ENCODE measurements at regions not wholly inside any gene's neighbourhood (a gene's known extent, or its start where the extent isn't known, plus 50 kb on each side); places are given as distances from the start of the nearest gene placed in this dataset.

- H3K27ac Mint-ChIP-seq, result no peak overlapping the region
- H3K4me3 Mint-ChIP-seq, result no peak overlapping the region
- no peaks in the 10 kb centered on the region for H3K4me1 Mint-ChIP-seq (ENCODE audit: unreplicated experiment)
- TF ChIP-seq CTCF (conservative IDR thresholded peaks at IDR 0.05), result no peak
- DNase-seq (ENCODE audit: extremely low spot score, unreplicated experiment), result no peak
- no peaks in the 10 kb centered on the region for H3K9me3 Mint-ChIP-seq
- H3K36me3 Mint-ChIP-seq, result no peaks in the 10 kb centered on the region
- H3K27me3 Mint-ChIP-seq, result peaks cover 6% of the 10 kb centered on the region
Observed at GRCh38 chr16:74232806-74233465, 63.7 kb upstream of the PSMD7 start.

GRCh38 chr16:74230126-74230525 lies 66.5 kb upstream of the PSMD7 start:
- Mint-ChIP-seq H3K4me1 (ENCODE audit: unreplicated experiment) (peaks cover 16% of the 10 kb centered on the region), H3K36me3 (no peaks in the 10 kb centered on the region), H3K9me3 (no peaks in the 10 kb centered on the region), H3K27ac (no peak overlapping the region), H3K4me3 (no peak overlapping the region), H3K27me3 (peaks cover 6% of the 10 kb centered on the region)
- no peak for DNase-seq (ENCODE audit: extremely low spot score, unreplicated experiment)
- TF ChIP-seq CTCF (conservative IDR thresholded peaks at IDR 0.05), result no peak

GRCh38 chr16:74226338-74226954 lies 70.2 kb upstream of the PSMD7 start:
- peak; percentile 80 for TF ChIP-seq CTCF (conservative IDR thresholded peaks at IDR 0.05)
- H3K27ac Mint-ChIP-seq, result no peak overlapping the region
- peaks cover 6% of the 10 kb centered on the region for H3K27me3 Mint-ChIP-seq
- no peak for DNase-seq (ENCODE audit: extremely low spot score, unreplicated experiment)
- no peaks in the 10 kb centered on the region for H3K36me3 Mint-ChIP-seq
- H3K9me3 Mint-ChIP-seq, result no peaks in the 10 kb centered on the region
- H3K4me3 Mint-ChIP-seq, result no peak overlapping the region
- peaks cover 26% of the 10 kb centered on the region for H3K4me1 Mint-ChIP-seq (ENCODE audit: unreplicated experiment)

- TF ChIP-seq CTCF (conservative IDR thresholded peaks at IDR 0.05), result no peak
- peaks cover 26% of the 10 kb centered on the region for H3K4me1 Mint-ChIP-seq (ENCODE audit: unreplicated experiment)
- no peak for DNase-seq (ENCODE audit: extremely low spot score, unreplicated experiment)
- no peaks in the 10 kb centered on the region for H3K36me3 Mint-ChIP-seq
- no peaks in the 10 kb centered on the region for H3K9me3 Mint-ChIP-seq
- H3K27ac Mint-ChIP-seq, result no peak overlapping the region
- H3K27me3 Mint-ChIP-seq, result peaks cover 3% of the 10 kb centered on the region
- no peak overlapping the region for H3K4me3 Mint-ChIP-seq
Observed at GRCh38 chr16:74224828-74225612, 71.6 kb upstream of the PSMD7 start.

GRCh38 chr16:74221828-74222227 lies 74.8 kb upstream of the PSMD7 start:
- no peak for DNase-seq (ENCODE audit: extremely low spot score, unreplicated experiment)
- Mint-ChIP-seq H3K27me3 (no peaks in the 10 kb centered on the region), H3K36me3 (no peaks in the 10 kb centered on the region), H3K4me1 (ENCODE audit: unreplicated experiment) (peaks cover 25% of the 10 kb centered on the region), H3K9me3 (no peaks in the 10 kb centered on the region), H3K27ac (no peak overlapping the region), H3K4me3 (no peak overlapping the region)
- no peak for TF ChIP-seq CTCF (conservative IDR thresholded peaks at IDR 0.05)
